Panc1 (cell line): ENCODE measurements at regions not wholly inside any gene's neighbourhood (a gene's known extent, or its start where the extent isn't known, plus 50 kb on each side); places are given as distances from the start of the nearest gene placed in this dataset.

ENCODE experiments used
- ATAC-seq: fragments of 200-7000 bp; cut with Tn5 transposase; 2 replicates; pipeline ENCODE4 v1.9.1; 2020; ENCODE audit warnings: mild to moderate bottlenecking, moderate library complexity
- BruUV-seq: library from RNA; stranded (reverse); fragments of 400-500 nt; replicated peaks from 2 replicates; lab custom pipeline; 2021; lab: Mats Ljungman, UMichigan
- CTCF ChIA-PET: fragments of 300-600 bp; sonication (Branson Sonifier 250); formaldehyde crosslinking; loops from one replicate; lab custom pipeline; 2022; ENCODE audit warnings: antibody characterized with exemption; lab: Charles Lee
- POLR2A ChIA-PET: fragments of 300-600 bp; sonication (Branson Sonifier 250); formaldehyde crosslinking; loops from one replicate; lab custom pipeline; 2022; ENCODE audit warnings: antibody characterized with exemption; lab: Charles Lee
- DNase-seq: peaks from one replicate; pipeline ENCODE4 v3.0.0-alpha.2; 2010; ENCODE audit warnings: low read depth, low spot score
- H3K27ac ChIP-seq: 2 replicates; pipeline ENCODE4 v1.5.1; 2011; ENCODE audit warnings: mild to moderate bottlenecking, low read length, inconsistent platforms
- H3K27me3 ChIP-seq: fragments of 200-500 bp; sonication (Bioruptor generic); 2 replicates; pipeline ENCODE4 v1.6.0; 2014; ENCODE audit warnings: low read length, inconsistent platforms; ENCODE audit not compliant: control insufficient read depth, insufficient read depth
- H3K36me3 ChIP-seq: fragments of 200-500 bp; sonication (Bioruptor generic); 2 replicates; pipeline ENCODE4 v1.5.1; 2014; ENCODE audit warnings: inconsistent platforms, mild to moderate bottlenecking, low read length, moderate library complexity; ENCODE audit not compliant: control insufficient read depth, insufficient read depth
- H3K4me1 ChIP-seq: 2 replicates; pipeline ENCODE4 v1.5.1; 2011; ENCODE audit warnings: inconsistent platforms, mild to moderate bottlenecking, low read length, moderate library complexity; ENCODE audit not compliant: control insufficient read depth, insufficient read depth
- H3K4me3 ChIP-seq, 2 experiments: 2 replicates each; pipeline ENCODE4 v1.5.1; 2011 to 2012; ENCODE audit warnings: low read depth in 2 of 2, low read length in 2 of 2, mild to moderate bottlenecking in 2 of 2, inconsistent platforms in 1 of 2, moderate library complexity in 1 of 2
- H3K9me3 ChIP-seq: fragments of 200-500 bp; sonication (Bioruptor generic); 2 replicates; pipeline ENCODE4 v1.5.1; 2014; ENCODE audit warnings: low read depth, mild to moderate bottlenecking, inconsistent platforms, low read length, moderate library complexity; ENCODE audit not compliant: control insufficient read depth, insufficient read depth
- CTCF ChIP-seq: fragments of 450-650 bp; IDR thresholded peaks from 2 replicates; pipeline ENCODE4 v1.5.1; 2017; ENCODE audit warnings: mild to moderate bottlenecking
- POLR2AphosphoS5 ChIP-seq: IDR thresholded peaks from 2 replicates; pipeline ENCODE4 v1.6.1; 2012; ENCODE audit warnings: mild to moderate bottlenecking, low read depth, low read length, moderate library complexity
- REST ChIP-seq, 2 experiments: IDR thresholded peaks; 2 replicates each; pipeline ENCODE4 v1.6.1; 2011 to 2012; ENCODE audit warnings: low read depth in 2 of 2, control low read depth in 1 of 2, low read length in 1 of 2, mild to moderate bottlenecking in 1 of 2, moderate library complexity in 1 of 2; ENCODE audit not compliant: insufficient read depth in 1 of 2
- SIN3A ChIP-seq: IDR thresholded peaks from 2 replicates; pipeline ENCODE4 v1.6.1; 2012; ENCODE audit warnings: low read depth, mild to moderate bottlenecking, low read length, moderate library complexity, borderline replicate concordance; ENCODE audit not compliant: insufficient read depth
- TCF7L2 ChIP-seq: IDR thresholded peaks from 2 replicates; pipeline ENCODE4 v1.6.1; 2011; ENCODE audit warnings: mild to moderate bottlenecking, low read depth, low read length, inconsistent platforms
- in situ Hi-C: cut with HindIII; loops from 2 replicates; pipeline ENCODE4 v1.10.0; 2016; ENCODE audit warnings: low sequenced_read_pairs, low pct_unique_long_range_greater_than_20kb
- intact Hi-C: fragments of 100-400 bp; cut with micrococcal nuclease; formaldehyde crosslinking; loops from one replicate; pipeline ENCODE4 v1.10.0; 2022; ENCODE audit not compliant: unreplicated experiment

- ChIA-PET CTCF (no interaction called here), POLR2A (no interaction called here)
- no peaks in the 10 kb centered on the region for H3K4me1 ChIP-seq
Measured at GRCh38 chr11:104487046-104487806, 323.3 kb upstream of the PDGFD start.

More at GRCh38 chr11:104487046-104487806, 323.3 kb upstream of the PDGFD start:
- in situ Hi-C loops, result no loop called here
- intact Hi-C loops, result no loop called here
- no TSS peak for BruUV-seq
- no peak for ATAC-seq
- no peak for TF ChIP-seq REST (IDR thresholded peaks at IDR 0.05; ENCODE audit: insufficient read depth in 1 of 2, low read depth in 2 of 2, low read length in 1 of 2)
- TF ChIP-seq CTCF, result no peak
- TF ChIP-seq SIN3A, result no peak
- TF ChIP-seq TCF7L2, result no peak
- no peak for TF ChIP-seq POLR2AphosphoS5
- Histone ChIP-seq H3K27me3 (no peaks in the 10 kb centered on the region), H3K4me3 (no peak overlapping the region), H3K36me3 (no peaks in the 10 kb centered on the region), H3K27ac (no peak overlapping the region), H3K9me3 (peaks cover 18% of the 10 kb centered on the region)
- DNase-seq, result no peak
